SK-N-MC (cell line): ENCODE measurements at regions not wholly inside any gene's neighbourhood (a gene's known extent, or its start where the extent isn't known, plus 50 kb on each side); places are given as distances from the start of the nearest gene placed in this dataset.

Source experiments
- DNase-seq: peaks from one replicate; pipeline ENCODE4 v3.0.0-alpha.2; 2011; ENCODE audit warnings: low read depth, low spot score
- H3K27ac ChIP-seq: fragments of 200-600 bp; sonication (generic); 2 replicates; pipeline ENCODE4 v1.5.1; 2016; ENCODE audit warnings: mixed run types
- H3K36me3 ChIP-seq: fragments of 200-600 bp; sonication (generic); 2 replicates; pipeline ENCODE4 v1.6.1; 2017; ENCODE audit warnings: antibody characterized with exemption, low read length, mixed read lengths; ENCODE audit not compliant: insufficient read depth
- H3K4me3 ChIP-seq: fragments of 200-600 bp; sonication (generic); 2 replicates; pipeline ENCODE4 v1.5.1; 2016
- H3K9ac ChIP-seq: fragments of 200-600 bp; sonication (generic); 2 replicates; pipeline ENCODE4 v1.8.0; 2017; ENCODE audit warnings: mixed run types, mixed read lengths; ENCODE audit not compliant: insufficient read length
- H3K9me3 ChIP-seq: fragments of 200-600 bp; sonication (generic); 2 replicates; pipeline ENCODE4 v1.6.1; 2017; ENCODE audit warnings: low read depth, mild to moderate bottlenecking, antibody characterized with exemption, low read length, moderate library complexity, mixed read lengths
- EZH2 ChIP-seq: fragments of 200-600 bp; sonication (generic); IDR thresholded peaks from one replicate; pipeline ENCODE4 v1.6.1; 2017; ENCODE audit warnings: antibody characterized with exemption
- FOXP2 ChIP-seq: optimal IDR thresholded peaks from 2 replicates; pipeline ENCODE3; 2011; ENCODE audit warnings: mild to moderate bottlenecking, moderate library complexity; ENCODE audit not compliant: insufficient read depth; ENCODE audit errors: extremely low read length, control extremely low read depth
- POLR2AphosphoS5 ChIP-seq: IDR thresholded peaks from 2 replicates; pipeline ENCODE4 v1.6.1; 2012; ENCODE audit warnings: mild to moderate bottlenecking, low read depth, low read length, borderline replicate concordance

- TF ChIP-seq FOXP2 (no peak), POLR2AphosphoS5 (no peak), EZH2 (no peak)
- DNase-seq: no peak
- Histone ChIP-seq H3K4me3 (no peak overlapping the region), H3K36me3 (no peaks in the 10 kb centered on the region), H3K27ac (no peak overlapping the region), H3K9me3 (no peaks in the 10 kb centered on the region), H3K9ac (no peak overlapping the region)
Observed at GRCh38 chr13:74770361-74770760, 636.2 kb upstream of the KLF12 start.

GRCh38 chr13:74769333-74769732 lies 635.1 kb upstream of the KLF12 start:
- no peak for DNase-seq
- H3K36me3 ChIP-seq: no peaks in the 10 kb centered on the region
- TF ChIP-seq POLR2AphosphoS5 (no peak), EZH2 (no peak), FOXP2 (no peak)
- H3K27ac ChIP-seq: no peak overlapping the region
- no peak overlapping the region for H3K9ac ChIP-seq
- no peaks in the 10 kb centered on the region for H3K9me3 ChIP-seq
- no peak overlapping the region for H3K4me3 ChIP-seq

DNA sequence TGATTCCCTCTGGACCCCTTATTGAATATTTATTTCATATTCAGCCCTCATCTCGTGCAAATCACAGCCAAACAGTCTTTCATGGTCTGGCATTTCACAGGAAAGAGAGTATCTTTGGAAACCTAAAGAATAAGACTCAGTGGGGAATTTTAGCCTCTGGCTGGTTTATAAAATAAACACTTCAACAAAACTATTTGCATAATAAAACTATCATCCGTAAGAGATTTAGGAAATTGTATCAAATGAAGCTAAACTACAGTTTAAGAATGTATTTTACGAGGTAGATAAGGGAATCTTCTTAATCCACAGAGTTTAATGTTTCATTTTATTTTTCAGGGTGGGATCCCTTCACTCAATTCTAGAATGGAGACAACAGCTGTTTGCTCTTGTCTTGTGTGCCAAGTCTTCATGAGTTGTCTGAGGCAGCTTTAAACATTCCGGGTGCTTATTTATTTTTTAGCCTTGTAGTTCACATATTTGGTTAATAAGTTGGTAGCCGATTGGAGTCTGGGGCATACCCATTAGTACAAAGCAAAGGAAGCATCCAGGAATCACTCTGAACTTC lies 634.4 kb upstream of the KLF12 start:
- Histone ChIP-seq H3K36me3 (no peaks in the 10 kb centered on the region), H3K4me3 (no peak overlapping the region), H3K27ac (no peak overlapping the region), H3K9ac (no peak overlapping the region), H3K9me3 (no peaks in the 10 kb centered on the region)
- peak; percentile 52 for DNase-seq
- TF ChIP-seq FOXP2 (no peak), EZH2 (no peak), POLR2AphosphoS5 (no peak)

GRCh38 chr13:74767050-74767449 lies 632.8 kb upstream of the KLF12 start:
- no peak overlapping the region for H3K9ac ChIP-seq
- H3K9me3 ChIP-seq: no peaks in the 10 kb centered on the region
- no peaks in the 10 kb centered on the region for H3K36me3 ChIP-seq
- no peak for DNase-seq
- H3K27ac ChIP-seq: no peak overlapping the region
- H3K4me3 ChIP-seq: no peak overlapping the region
- TF ChIP-seq FOXP2 (no peak), POLR2AphosphoS5 (no peak), EZH2 (no peak)

GRCh38 chr13:74765955-74766354 lies 631.8 kb upstream of the KLF12 start:
- no peak for TF ChIP-seq POLR2AphosphoS5
- no peak for TF ChIP-seq EZH2
- no peak for TF ChIP-seq FOXP2
- Histone ChIP-seq H3K9ac (no peak overlapping the region), H3K27ac (no peak overlapping the region), H3K9me3 (no peaks in the 10 kb centered on the region), H3K36me3 (no peaks in the 10 kb centered on the region), H3K4me3 (no peak overlapping the region)
- no peak for DNase-seq

GRCh38 chr13:74761801-74762757 lies 627.9 kb upstream of the KLF12 start:
- H3K27ac ChIP-seq: no peak overlapping the region
- H3K9me3 ChIP-seq: no peaks in the 10 kb centered on the region
- no peak for TF ChIP-seq EZH2
- no peak for TF ChIP-seq POLR2AphosphoS5
- no peak for TF ChIP-seq FOXP2
- no peak for DNase-seq
- H3K9ac ChIP-seq: no peak overlapping the region
- no peaks in the 10 kb centered on the region for H3K36me3 ChIP-seq
- H3K4me3 ChIP-seq: no peak overlapping the region

DNA sequence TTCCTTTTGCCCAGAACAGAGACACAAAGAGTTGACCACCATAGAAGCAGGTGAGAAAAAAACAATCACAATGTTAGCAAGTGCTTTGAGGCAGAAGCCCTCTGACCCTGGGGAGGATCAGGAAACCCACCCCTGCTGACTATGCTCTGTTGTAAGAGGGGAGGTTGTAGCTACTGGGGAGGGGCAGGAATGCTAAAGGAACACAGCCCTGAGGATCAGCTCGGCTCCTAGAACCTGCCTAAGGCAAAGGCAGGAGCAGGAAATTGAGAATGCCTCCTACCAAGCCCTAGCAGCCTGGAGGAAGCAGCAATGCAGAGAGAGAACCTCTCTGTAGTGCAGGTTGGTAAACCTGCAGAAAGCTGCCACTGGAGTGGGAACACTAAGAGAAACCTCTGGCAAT lies 624.0 kb upstream of the KLF12 start:
- no peak overlapping the region for H3K9ac ChIP-seq
- TF ChIP-seq EZH2 (no peak), FOXP2 (no peak), POLR2AphosphoS5 (no peak)
- no peak overlapping the region for H3K27ac ChIP-seq
- no peaks in the 10 kb centered on the region for H3K9me3 ChIP-seq
- no peak overlapping the region for H3K4me3 ChIP-seq
- H3K36me3 ChIP-seq: no peaks in the 10 kb centered on the region
- no peak for DNase-seq

GRCh38 chr13:74755065-74755464 lies 620.9 kb upstream of the KLF12 start:
- TF ChIP-seq EZH2 (no peak), POLR2AphosphoS5 (no peak), FOXP2 (no peak)
- no peaks in the 10 kb centered on the region for H3K9me3 ChIP-seq
- H3K36me3 ChIP-seq: no peaks in the 10 kb centered on the region
- no peak for DNase-seq
- H3K4me3 ChIP-seq: no peak overlapping the region
- no peak overlapping the region for H3K9ac ChIP-seq
- H3K27ac ChIP-seq: no peak overlapping the region
